Suprapubic skin (tissue), 4 donors: ENCODE measurements at regions not wholly inside any gene's neighbourhood (a gene's known extent, or its start where the extent isn't known, plus 50 kb on each side); places are given as distances from the start of the nearest gene placed in this dataset.

ENCODE experiments used
- DNase-seq, 2 donors: peaks; one replicate each; pipeline ENCODE4 v3.0.0-alpha.2; 2019; ENCODE audit warnings: low spot score in 2 of 2
- H3K27ac ChIP-seq: fragments of 200-600 bp; sonication (generic); one replicate; pipeline ENCODE4 v1.5.1; 2019
- H3K27me3 ChIP-seq: fragments of 200-600 bp; sonication (generic); one replicate; pipeline ENCODE4 v1.5.1; 2019
- H3K36me3 ChIP-seq: fragments of 200-600 bp; sonication (generic); one replicate; pipeline ENCODE4 v1.5.1; 2019
- H3K4me1 ChIP-seq: fragments of 200-600 bp; sonication (generic); one replicate; pipeline ENCODE4 v1.5.1; 2019
- H3K4me3 ChIP-seq: fragments of 200-600 bp; sonication (generic); one replicate; pipeline ENCODE4 v1.5.1; 2019; ENCODE audit warnings: mild to moderate bottlenecking
- H3K9me3 ChIP-seq: fragments of 200-600 bp; sonication (generic); one replicate; pipeline ENCODE4 v1.5.1; 2019
- EP300 ChIP-seq: sonication (generic); formaldehyde crosslinking; IDR thresholded peaks from one replicate; pipeline ENCODE4 v1.6.1; 2017; ENCODE audit warnings: antibody characterized with exemption
- POLR2A ChIP-seq, 2 donors: fragments of 450-650 bp; IDR thresholded peaks; one replicate each; pipeline ENCODE4 v1.6.1; 2017; ENCODE audit warnings: antibody characterized with exemption in 2 of 2, mild to moderate bottlenecking in 2 of 2, moderate library complexity in 2 of 2
- POLR2AphosphoS5 ChIP-seq, 3 donors: sonication (generic); formaldehyde crosslinking; IDR thresholded peaks; one replicate each; pipeline ENCODE4 v1.6.1; 2017; ENCODE audit warnings: antibody characterized with exemption in 3 of 3
- WGBS: methylation state at CpG from one replicate; pipeline ENCODE4 v1.1.5; 2018; 5-methylcytosine and 5-hydroxymethylcytosine counted together
- TF ChIP-seq, protein P1 (sequence below), 2 donors: fragments of 200-600 bp in 1 of 2; fragments of 450-650 bp in 1 of 2; sonication (generic) in 1 of 2; IDR thresholded peaks; one replicate each; pipeline ENCODE4 v1.5.1; 2016 to 2019; ENCODE audit warnings: antibody characterized with exemption in 2 of 2, mild to moderate bottlenecking in 1 of 2, moderate library complexity in 1 of 2

DNA sequence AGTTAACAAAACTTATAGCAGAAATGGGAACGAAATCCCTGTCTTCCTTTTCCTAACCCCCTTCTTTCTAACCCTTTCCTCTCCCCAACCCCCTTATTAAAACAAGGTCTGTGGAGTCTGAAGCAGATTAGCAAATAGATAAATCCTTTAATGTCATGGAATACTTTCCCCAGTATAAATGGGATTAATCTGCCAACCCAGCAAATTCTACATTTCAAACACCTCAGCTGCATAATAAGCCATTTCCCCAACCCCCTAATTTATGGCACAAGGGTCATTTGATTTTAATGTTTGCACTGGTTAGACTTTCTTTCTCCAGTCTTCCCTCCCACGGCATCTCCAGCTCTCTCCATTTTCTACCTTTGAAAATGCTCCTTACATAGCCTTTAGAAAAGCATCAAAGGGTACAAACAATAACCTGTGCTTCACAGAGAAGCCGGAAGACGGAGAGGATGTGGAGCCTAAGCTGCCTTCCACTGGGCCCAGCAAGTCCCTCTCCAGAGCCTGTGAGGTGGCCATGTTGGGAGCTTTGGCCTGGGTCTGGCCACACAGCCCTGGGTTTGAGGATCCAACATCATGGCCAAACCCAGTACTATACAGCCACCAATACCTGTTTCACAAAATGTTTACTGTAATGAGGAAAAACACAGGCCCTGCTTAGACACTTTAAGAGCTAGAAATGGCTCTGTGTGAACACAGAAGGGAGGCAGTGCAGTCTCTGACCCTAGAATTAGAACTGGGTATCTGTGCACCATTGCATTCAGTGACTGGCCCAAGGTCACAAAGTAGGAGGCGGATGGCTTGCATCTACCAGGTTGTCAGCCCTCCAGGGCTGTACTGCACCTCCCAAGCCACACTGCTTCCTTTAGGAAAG is 56.9 kb upstream of the SPRY1 start:
- Histone ChIP-seq H3K36me3 (no peaks in the 10 kb centered on the region), H3K4me3 (no peak overlapping the region), H3K27me3 (no peaks in the 10 kb centered on the region), H3K27ac (peak overlapping the region; percentile 9), H3K4me1 (no peaks in the 10 kb centered on the region), H3K9me3 (no peaks in the 10 kb centered on the region)
- DNase-seq: no peak
- WGBS: 88% methylated on average over 5 of the region's 5 CpGs
- TF ChIP-seq, protein P1, sequence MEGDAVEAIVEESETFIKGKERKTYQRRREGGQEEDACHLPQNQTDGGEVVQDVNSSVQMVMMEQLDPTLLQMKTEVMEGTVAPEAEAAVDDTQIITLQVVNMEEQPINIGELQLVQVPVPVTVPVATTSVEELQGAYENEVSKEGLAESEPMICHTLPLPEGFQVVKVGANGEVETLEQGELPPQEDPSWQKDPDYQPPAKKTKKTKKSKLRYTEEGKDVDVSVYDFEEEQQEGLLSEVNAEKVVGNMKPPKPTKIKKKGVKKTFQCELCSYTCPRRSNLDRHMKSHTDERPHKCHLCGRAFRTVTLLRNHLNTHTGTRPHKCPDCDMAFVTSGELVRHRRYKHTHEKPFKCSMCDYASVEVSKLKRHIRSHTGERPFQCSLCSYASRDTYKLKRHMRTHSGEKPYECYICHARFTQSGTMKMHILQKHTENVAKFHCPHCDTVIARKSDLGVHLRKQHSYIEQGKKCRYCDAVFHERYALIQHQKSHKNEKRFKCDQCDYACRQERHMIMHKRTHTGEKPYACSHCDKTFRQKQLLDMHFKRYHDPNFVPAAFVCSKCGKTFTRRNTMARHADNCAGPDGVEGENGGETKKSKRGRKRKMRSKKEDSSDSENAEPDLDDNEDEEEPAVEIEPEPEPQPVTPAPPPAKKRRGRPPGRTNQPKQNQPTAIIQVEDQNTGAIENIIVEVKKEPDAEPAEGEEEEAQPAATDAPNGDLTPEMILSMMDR (IDR thresholded peaks at IDR 0.05): no peak
- TF ChIP-seq POLR2A (IDR thresholded peaks at IDR 0.05) (no peak), EP300 (no peak), POLR2AphosphoS5 (IDR thresholded peaks at IDR 0.05) (no peak)

DNA sequence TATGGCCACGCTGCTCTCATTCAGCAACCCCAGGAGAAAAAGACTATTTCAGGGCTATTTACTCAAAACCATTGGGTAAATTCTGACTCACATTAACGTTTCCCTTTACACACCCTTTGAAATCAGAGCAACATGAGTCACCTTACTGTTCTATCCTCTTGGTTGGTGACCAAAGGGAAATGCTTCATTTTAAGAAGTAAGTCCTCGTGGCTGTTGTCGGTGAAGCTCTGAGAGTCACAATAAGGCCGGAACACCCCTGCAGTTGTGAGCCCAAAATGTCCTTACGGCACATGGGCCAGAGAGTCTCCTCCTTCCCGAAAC is 56.3 kb upstream of the SPRY1 start:
- Histone ChIP-seq H3K36me3 (no peaks in the 10 kb centered on the region), H3K4me3 (no peak overlapping the region), H3K27me3 (no peaks in the 10 kb centered on the region), H3K27ac (no peak overlapping the region), H3K4me1 (no peaks in the 10 kb centered on the region), H3K9me3 (no peaks in the 10 kb centered on the region)
- 64% methylated on average over 7 of the region's 7 CpGs for WGBS
- no peak for TF ChIP-seq EP300
- no peak for TF ChIP-seq POLR2AphosphoS5 (IDR thresholded peaks at IDR 0.05)
- no peak for DNase-seq

DNA sequence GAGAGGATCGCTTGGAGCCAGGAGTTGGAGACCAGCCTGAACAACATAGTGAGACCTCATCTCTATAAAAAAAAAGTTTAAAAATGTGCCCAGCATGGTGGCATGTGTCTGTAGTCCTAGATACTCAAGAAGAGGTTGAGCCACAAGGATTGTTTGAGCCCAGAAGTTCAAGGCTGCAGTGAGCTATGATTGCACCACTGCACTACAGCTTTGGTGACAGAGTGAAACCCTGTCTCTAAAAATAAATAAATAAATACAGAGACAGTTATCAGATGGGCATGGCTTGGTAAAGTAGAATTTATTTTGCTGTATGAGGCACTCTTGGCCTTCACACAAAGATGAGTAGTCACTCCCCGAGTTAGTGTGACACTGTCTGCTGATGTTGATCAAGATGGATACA is 54.1 kb upstream of the SPRY1 start:
- no peaks in the 10 kb centered on the region for H3K4me1 ChIP-seq
- H3K36me3 ChIP-seq: no peaks in the 10 kb centered on the region
- no peaks in the 10 kb centered on the region for H3K9me3 ChIP-seq
- WGBS: 76% methylated on average over 2 of the region's 2 CpGs
- H3K27ac ChIP-seq: peak overlapping the region; percentile 73
- no peaks in the 10 kb centered on the region for H3K27me3 ChIP-seq
- TF ChIP-seq, protein P1 (IDR thresholded peaks at IDR 0.05): no peak
- TF ChIP-seq EP300: no peak
- no peak for TF ChIP-seq POLR2AphosphoS5 (IDR thresholded peaks at IDR 0.05)
- no peak for TF ChIP-seq POLR2A (IDR thresholded peaks at IDR 0.05)
- no peak overlapping the region for H3K4me3 ChIP-seq
- no peak for DNase-seq

DNA sequence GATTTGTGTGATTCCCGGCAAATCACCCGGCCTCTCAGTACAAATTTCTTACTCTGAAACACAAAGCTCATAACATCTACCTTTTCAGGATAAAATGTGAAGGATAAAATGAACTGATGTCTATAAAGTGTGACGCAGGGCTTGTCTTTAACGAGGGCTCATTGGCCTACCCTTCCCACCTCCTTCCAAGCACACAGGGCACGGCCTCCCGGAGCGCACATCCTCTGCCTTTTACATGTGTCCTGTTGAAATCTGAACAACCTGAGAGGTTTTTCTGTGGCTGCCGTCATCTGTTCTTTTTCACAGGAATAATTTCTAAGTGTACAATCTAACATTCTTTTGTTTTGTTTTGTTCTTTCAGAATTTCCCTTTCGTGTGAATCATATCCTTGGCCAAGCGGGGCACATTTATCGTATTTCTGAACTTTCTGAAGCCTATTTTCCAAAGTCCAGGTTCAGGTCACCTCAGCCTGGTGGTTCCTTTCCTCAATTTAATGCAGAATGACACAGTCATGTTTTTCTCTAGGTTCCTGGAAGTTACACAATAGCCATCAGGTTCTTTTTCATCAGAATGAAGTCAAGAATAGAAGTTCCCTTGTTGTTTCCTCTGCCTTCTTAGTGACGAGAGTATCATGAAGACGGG is 53.1 kb upstream of the SPRY1 start:
- 87% methylated on average over 13 of the region's 13 CpGs for WGBS
- H3K4me1 ChIP-seq: no peaks in the 10 kb centered on the region
- H3K4me3 ChIP-seq: no peak overlapping the region
- H3K27ac ChIP-seq: peak overlapping the region; percentile 73
- DNase-seq: no peak
- no peaks in the 10 kb centered on the region for H3K9me3 ChIP-seq
- TF ChIP-seq, protein P1 (IDR thresholded peaks at IDR 0.05): no peak
- TF ChIP-seq POLR2A (IDR thresholded peaks at IDR 0.05): no peak
- no peak for TF ChIP-seq POLR2AphosphoS5 (IDR thresholded peaks at IDR 0.05)
- TF ChIP-seq EP300: no peak
- no peaks in the 10 kb centered on the region for H3K27me3 ChIP-seq
- no peaks in the 10 kb centered on the region for H3K36me3 ChIP-seq

DNA sequence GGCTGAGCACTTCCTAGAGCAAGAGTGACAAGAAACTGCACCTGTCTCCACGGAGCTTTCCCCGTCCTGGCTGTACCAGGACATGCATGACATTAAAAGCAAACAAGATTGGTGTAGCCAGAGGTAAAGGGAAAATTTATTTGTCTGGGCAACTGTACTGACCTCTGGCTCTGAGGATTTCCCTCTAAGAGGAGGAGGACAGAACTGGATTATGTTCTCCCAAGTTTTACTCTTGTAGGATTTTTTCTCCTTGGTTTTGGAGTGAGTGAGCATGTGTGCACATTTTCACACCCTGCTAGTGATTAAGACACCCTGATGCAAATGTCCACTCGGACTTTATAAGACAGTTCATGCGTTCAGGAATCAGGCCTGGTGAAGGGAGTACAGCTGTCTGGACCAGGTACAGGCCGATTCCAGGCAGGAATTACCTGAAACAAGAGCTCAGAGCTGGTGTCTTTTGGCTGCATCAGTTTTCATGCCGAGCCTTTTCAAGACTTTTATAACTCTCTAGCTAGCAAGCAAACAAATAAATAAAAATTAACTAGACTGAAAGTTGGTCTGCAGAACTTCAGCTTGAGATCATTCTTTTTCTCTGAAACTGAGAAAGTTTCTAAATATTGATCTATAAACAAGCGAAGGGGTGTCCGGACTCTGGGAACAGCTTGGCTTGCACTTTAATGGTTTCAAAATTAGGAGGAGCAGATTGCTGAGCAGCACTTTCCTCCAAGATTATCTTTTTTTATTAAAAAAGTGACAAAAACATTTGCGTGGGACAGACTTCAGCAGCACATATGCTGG is 51.3 kb upstream of the SPRY1 start:
- WGBS: 65% methylated on average over 9 of the region's 9 CpGs
- no peak overlapping the region for H3K4me3 ChIP-seq
- no peaks in the 10 kb centered on the region for H3K27me3 ChIP-seq
- H3K36me3 ChIP-seq: no peaks in the 10 kb centered on the region
- peaks cover 4% of the 10 kb centered on the region for H3K4me1 ChIP-seq
- H3K27ac ChIP-seq: no peak overlapping the region
- no peaks in the 10 kb centered on the region for H3K9me3 ChIP-seq
- TF ChIP-seq EP300: no peak
- DNase-seq: no peak

DNA sequence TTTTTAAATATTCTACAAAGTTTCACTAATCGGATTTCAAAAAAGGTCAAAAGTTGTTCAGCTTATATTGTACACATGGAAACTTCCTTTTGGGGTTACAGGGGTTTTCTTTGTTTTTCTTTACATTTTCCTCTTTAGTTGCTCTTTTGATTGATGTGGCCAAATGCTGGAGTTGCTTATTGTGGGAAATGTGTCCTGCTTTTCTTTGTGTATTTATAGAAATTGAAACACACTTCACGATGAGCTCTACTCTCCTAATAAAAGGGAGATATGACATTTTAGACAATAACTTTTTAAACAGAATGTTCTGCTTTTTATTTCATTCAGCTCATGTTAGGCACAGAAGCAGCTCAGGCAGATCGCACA is 50.7 kb upstream of the SPRY1 start:
- Histone ChIP-seq H3K27ac (no peak overlapping the region), H3K9me3 (no peaks in the 10 kb centered on the region), H3K4me1 (peaks cover 4% of the 10 kb centered on the region), H3K36me3 (no peaks in the 10 kb centered on the region), H3K27me3 (no peaks in the 10 kb centered on the region), H3K4me3 (no peak overlapping the region)
- TF ChIP-seq EP300: no peak
- TF ChIP-seq POLR2A (IDR thresholded peaks at IDR 0.05): no peak
- TF ChIP-seq, protein P1 (IDR thresholded peaks at IDR 0.05): no peak
- no peak for TF ChIP-seq POLR2AphosphoS5 (IDR thresholded peaks at IDR 0.05)
- no peak for DNase-seq
- 64% methylated on average over 3 of the region's 3 CpGs for WGBS
